H1 (cell line): ENCODE measurements at regions not wholly inside any gene's neighbourhood (a gene's known extent, or its start where the extent isn't known, plus 50 kb on each side); places are given as distances from the start of the nearest gene placed in this dataset.

ENCODE experiments used
- CTCF ChIA-PET: fragments of 300-600 bp; sonication (Branson Sonifier 250); formaldehyde crosslinking; loops from one replicate; lab custom pipeline; 2021; ENCODE audit not compliant: partially characterized antibody; lab: Charles Lee
- POLR2A ChIA-PET: fragments of 300-600 bp; sonication (Branson Sonifier 250); formaldehyde crosslinking; loops from one replicate; lab custom pipeline; 2021; ENCODE audit warnings: inconsistent platforms; ENCODE audit not compliant: partially characterized antibody; lab: Charles Lee
- DNase-seq, 2 experiments: peaks; one replicate each; pipeline versions ENCODE4 v3.0.0 to v3.0.0-alpha.2; 2010 to 2022; ENCODE audit warnings: low spot score in 2 of 2, low read depth in 1 of 2, mixed read lengths in 1 of 2
- FAIRE-seq: peaks from 2 replicates; lab custom pipeline; 2011; peaks lifted over from hg19 to GRCh38; lab: Jason Lieb, UNC
- H2AFZ ChIP-seq: 2 replicates; pipeline ENCODE4 v1.8.1; 2012; ENCODE audit warnings: low read length, inconsistent platforms
- H2AK5ac ChIP-seq: 2 replicates; pipeline ENCODE4 v1.6.1; 2013; ENCODE audit warnings: low read depth, low read length
- H2BK120ac ChIP-seq: replicated peaks from 2 replicates; pipeline ENCODE3; 2013; ENCODE audit warnings: low read depth, low read length, inconsistent platforms
- H2BK12ac ChIP-seq: 2 replicates; pipeline ENCODE4 v1.6.1; 2013; ENCODE audit warnings: low read depth, low read length
- H2BK15ac ChIP-seq: 2 replicates; pipeline ENCODE4 v1.6.1; 2013; ENCODE audit warnings: low read length
- H2BK20ac ChIP-seq: 2 replicates; pipeline ENCODE4 v1.6.1; 2013; ENCODE audit warnings: low read length
- H2BK5ac ChIP-seq: 2 replicates; pipeline ENCODE4 v1.6.1; 2013; ENCODE audit warnings: low read depth, low read length
- H3K14ac ChIP-seq: 2 replicates; pipeline ENCODE4 v1.6.1; 2013; ENCODE audit warnings: inconsistent platforms; ENCODE audit not compliant: insufficient read length
- H3K18ac ChIP-seq: 2 replicates; pipeline ENCODE4 v1.6.1; 2013; ENCODE audit warnings: low read length; ENCODE audit errors: extremely low read depth
- H3K23ac ChIP-seq: 2 replicates; pipeline ENCODE4 v1.6.1; 2013; ENCODE audit warnings: inconsistent platforms; ENCODE audit not compliant: insufficient read length
- H3K23me2 ChIP-seq: 2 replicates; pipeline ENCODE4 v1.6.1; 2013; ENCODE audit warnings: low read depth, low read length
- H3K27ac ChIP-seq: 2 replicates; pipeline ENCODE4 v1.6.1; 2011; ENCODE audit warnings: low read depth, low read length, inconsistent platforms
- H3K27me3 ChIP-seq, 4 experiments: replicated peaks in 1 of 4; 1 replicate in 1 of 4; 2 replicates in 3 of 4; pipeline versions ENCODE4 v1.6.1 to v1.8.1; 2011 to 2013; ENCODE audit warnings: low read length in 3 of 4, mild to moderate bottlenecking in 3 of 4, inconsistent platforms in 2 of 4, mixed read lengths in 2 of 4, moderate library complexity in 1 of 4; ENCODE audit not compliant: control insufficient read depth in 3 of 4, insufficient read depth in 3 of 4; ENCODE audit errors: extremely low read depth in 1 of 4
- H3K36me3 ChIP-seq, 4 experiments: 2 replicates each; pipeline versions ENCODE4 v1.6.1 to v1.8.1; 2011 to 2013; ENCODE audit warnings: mild to moderate bottlenecking in 4 of 4, low read length in 3 of 4, moderate library complexity in 2 of 4, control low read depth in 1 of 4, inconsistent platforms in 1 of 4; ENCODE audit not compliant: insufficient read depth in 4 of 4, control insufficient read depth in 2 of 4
- H3K4ac ChIP-seq: replicated peaks from 2 replicates; pipeline ENCODE3; 2013; ENCODE audit warnings: low read length, low read depth, mixed read lengths, inconsistent platforms; ENCODE audit not compliant: insufficient read length
- H3K4me1 ChIP-seq, 4 experiments: replicated peaks in 1 of 4; 1 replicate in 1 of 4; 2 replicates in 3 of 4; pipeline versions ENCODE4 v1.6.1 to v1.8.1; 2011 to 2013; ENCODE audit warnings: low read length in 3 of 4, inconsistent platforms in 2 of 4, mixed read lengths in 1 of 4; ENCODE audit not compliant: insufficient read depth in 4 of 4, control insufficient read depth in 3 of 4
- H3K4me2 ChIP-seq, 2 experiments: 2 replicates each; pipeline versions ENCODE4 v1.6.1 to v1.8.1; 2011 to 2013; ENCODE audit warnings: low read depth in 2 of 2, low read length in 2 of 2, control low read depth in 1 of 2, inconsistent platforms in 1 of 2, mild to moderate bottlenecking in 1 of 2; ENCODE audit not compliant: insufficient read depth in 1 of 2
- H3K4me3 ChIP-seq, 4 experiments: fragments of 200-600, 300-600 bp in 1 of 4; sonication (generic), shearing (Covaris generic), sonication (Bioruptor Twin) in 1 of 4; 2 replicates each; pipeline versions ENCODE4 v1.5.1 to v1.8.1; 2011 to 2016; ENCODE audit warnings: low read length in 4 of 4, low read depth in 3 of 4, control low read depth in 2 of 4, inconsistent platforms in 2 of 4, mild to moderate bottlenecking in 2 of 4, mixed read lengths in 1 of 4, moderate library complexity in 1 of 4; ENCODE audit not compliant: insufficient read depth in 2 of 4; ENCODE audit errors: extremely low read depth in 1 of 4
- H3K56ac ChIP-seq: replicated peaks from 2 replicates; pipeline ENCODE3; 2013; ENCODE audit warnings: low read depth, mild to moderate bottlenecking, mixed read lengths, low read length, inconsistent platforms; ENCODE audit not compliant: insufficient read length
- H3K79me1 ChIP-seq: 2 replicates; pipeline ENCODE4 v1.6.1; 2013; ENCODE audit warnings: low read depth, low read length, control low read depth
- H3K79me2 ChIP-seq, 2 experiments: 2 replicates each; pipeline versions ENCODE4 v1.6.1 to v1.8.1; 2012 to 2013; ENCODE audit warnings: low read length in 2 of 2, mild to moderate bottlenecking in 2 of 2, inconsistent platforms in 1 of 2; ENCODE audit not compliant: insufficient read depth in 2 of 2, control insufficient read depth in 1 of 2
- H3K9ac ChIP-seq, 4 experiments: replicated peaks in 1 of 4; 1 replicate in 1 of 4; 2 replicates in 3 of 4; pipeline versions ENCODE4 v1.6.1 to v1.8.1; 2011 to 2013; ENCODE audit warnings: low read depth in 3 of 4, low read length in 3 of 4, control low read depth in 2 of 4, mild to moderate bottlenecking in 2 of 4, moderate library complexity in 2 of 4, inconsistent platforms in 1 of 4; ENCODE audit errors: extremely low read depth in 1 of 4
- H3K9me3 ChIP-seq, 2 experiments: 2 replicates each; pipeline versions ENCODE4 v1.6.1 to v1.8.1; 2012 to 2013; ENCODE audit warnings: mild to moderate bottlenecking in 2 of 2, moderate library complexity in 2 of 2, control low read depth in 1 of 2, inconsistent platforms in 1 of 2, low read depth in 1 of 2, low read length in 1 of 2, mixed read lengths in 1 of 2; ENCODE audit not compliant: insufficient read depth in 2 of 2
- H4K20me1 ChIP-seq, 2 experiments: replicated peaks in 1 of 2; 2 replicates each; pipeline versions ENCODE3 to v1.8.1; 2011 to 2013; ENCODE audit warnings: inconsistent platforms in 2 of 2, low read length in 2 of 2, mild to moderate bottlenecking in 1 of 2; ENCODE audit not compliant: insufficient read depth in 2 of 2, control insufficient read depth in 1 of 2
- H4K5ac ChIP-seq: 2 replicates; pipeline ENCODE4 v1.6.1; 2013; ENCODE audit warnings: low read length, low read depth, mixed read lengths, inconsistent platforms; ENCODE audit not compliant: insufficient read length
- H4K8ac ChIP-seq: 2 replicates; pipeline ENCODE4 v1.8.0; 2013; ENCODE audit warnings: mild to moderate bottlenecking, moderate library complexity, low read length, inconsistent platforms; ENCODE audit not compliant: insufficient read depth; ENCODE audit errors: extremely low read depth
- H4K91ac ChIP-seq: replicated peaks from 2 replicates; pipeline ENCODE3; 2013; ENCODE audit warnings: low read length, mixed read lengths, inconsistent platforms; ENCODE audit not compliant: insufficient read length
- BACH1 ChIP-seq: IDR thresholded peaks from 2 replicates; pipeline ENCODE4 v1.6.1; 2012; ENCODE audit warnings: low read length, improper control_type of control experiment
- CBX5 ChIP-seq: fragments of 300-800, 300-1000 bp; sonication (generic); IDR thresholded peaks from 2 replicates; pipeline ENCODE4 v1.7.1; 2016; ENCODE audit warnings: antibody characterized with exemption, low read length, low read depth
- EP300 ChIP-seq, 2 experiments: IDR thresholded peaks; 1 replicate in 1 of 2; 2 replicates in 1 of 2; pipeline ENCODE4 v1.6.1; 2011 to 2012; ENCODE audit warnings: low read depth in 2 of 2, low read length in 2 of 2, mild to moderate bottlenecking in 2 of 2, borderline replicate concordance in 1 of 2, inconsistent platforms in 1 of 2, moderate library complexity in 1 of 2
- NRF1 ChIP-seq: IDR thresholded peaks from 2 replicates; pipeline ENCODE4 v1.6.1; 2011; ENCODE audit warnings: mild to moderate bottlenecking, low read depth, low read length, improper control_type of control experiment
- POLR2AphosphoS5 ChIP-seq: IDR thresholded peaks from 2 replicates; pipeline ENCODE4 v1.6.1; 2011; ENCODE audit warnings: low read depth, low read length
- POU5F1 ChIP-seq: IDR thresholded peaks from 2 replicates; pipeline ENCODE4 v1.6.1; 2011; ENCODE audit warnings: low read depth, mild to moderate bottlenecking, low read length, moderate library complexity
- RXRA ChIP-seq: IDR thresholded peaks from 2 replicates; pipeline ENCODE4 v1.6.1; 2011; ENCODE audit warnings: low read depth, mild to moderate bottlenecking, low read length, moderate library complexity; ENCODE audit not compliant: insufficient read depth
- SP1 ChIP-seq: IDR thresholded peaks from 2 replicates; pipeline ENCODE4 v1.6.1; 2011; ENCODE audit warnings: low read depth, low read length
- SRF ChIP-seq: IDR thresholded peaks from 2 replicates; pipeline ENCODE4 v1.6.1; 2011; ENCODE audit warnings: mild to moderate bottlenecking, low read depth, low read length, moderate library complexity
- SUZ12 ChIP-seq: fragments of 200-600 bp; sonication (generic); IDR thresholded peaks from 2 replicates; pipeline ENCODE4 v1.6.1; 2012; ENCODE audit warnings: mild to moderate bottlenecking, inconsistent platforms, low read length, moderate library complexity, mixed read lengths
- TCF12 ChIP-seq: IDR thresholded peaks from 2 replicates; pipeline ENCODE4 v1.6.1; 2011; ENCODE audit warnings: low read depth, mild to moderate bottlenecking, low read length
- WGBS, 2 experiments: shearing (Covaris generic) in 1 of 2; methylation state at CpG; one replicate each; pipeline versions ENCODE4 v1.1.6 to v1.1.7; 2013 to 2015; ENCODE audit warnings: low lambda C conversion rate in 2 of 2, mixed read lengths in 2 of 2, inconsistent platforms in 1 of 2, low coverage in 1 of 2, missing lambda C conversion rate in 1 of 2; ENCODE audit not compliant: insufficient replicate concordance in 2 of 2, insufficient coverage in 1 of 2, insufficient read length in 1 of 2; ENCODE audit errors: extremely low coverage in 1 of 2, missing lambda C conversion rate in 1 of 2; 5-methylcytosine and 5-hydroxymethylcytosine counted together
- TF ChIP-seq, protein P1 (sequence below): IDR thresholded peaks from 2 replicates; pipeline ENCODE4 v1.6.1; 2012; ENCODE audit warnings: inconsistent platforms

DNA sequence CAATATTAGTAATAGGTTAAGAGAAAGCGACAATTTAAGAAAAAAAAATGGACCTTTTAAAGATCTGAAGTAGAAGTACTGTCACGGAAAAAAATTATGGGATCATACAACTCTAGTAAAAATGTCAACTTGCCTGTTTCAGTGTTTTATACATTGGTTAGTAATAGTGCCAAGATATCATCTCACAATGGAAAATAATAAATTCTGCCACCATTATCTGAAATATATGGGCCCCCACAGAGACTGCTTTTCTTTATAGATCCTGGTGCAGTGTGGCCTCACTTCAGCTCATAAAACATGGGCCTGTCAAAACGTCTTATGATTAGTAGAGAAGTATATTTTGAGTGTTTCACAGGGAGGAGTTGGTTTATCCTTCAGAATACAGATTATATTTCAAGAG is 266.3 kb upstream of the EPHA6 start:
- POLR2A ChIA-PET: no interaction called here
- Histone ChIP-seq H2BK20ac (no peak overlapping the region), H2AK5ac (no peak overlapping the region), H3K4me3 (no peak overlapping the region), H3K79me1 (no peaks in the 10 kb centered on the region), H3K27me3 (no peaks in the 10 kb centered on the region), H3K14ac (no peak overlapping the region), H2AFZ (no peak overlapping the region), H3K27ac (no peak overlapping the region), H2BK5ac (no peak overlapping the region), H3K9me3 (no peaks in the 10 kb centered on the region), H2BK12ac (no peak overlapping the region), H3K4ac (no peak overlapping the region), H4K5ac (no peak overlapping the region), H3K79me2 (no peaks in the 10 kb centered on the region), H4K8ac (no peak overlapping the region), H4K20me1 (peaks cover 0 to 2% of the 10 kb centered on the region in 2 experiments), H4K91ac (no peak overlapping the region), H3K4me1 (no peaks in the 10 kb centered on the region), H2BK120ac (no peak overlapping the region), H3K9ac (no peak overlapping the region), H3K56ac (no peak overlapping the region), H3K4me2 (no peak overlapping the region), H3K23me2 (peaks cover 2% of the 10 kb centered on the region; the same call in 1 of the 2 replicates), H3K18ac (no peak overlapping the region), H3K36me3 (no peaks in the 10 kb centered on the region), H2BK15ac (no peak overlapping the region), H3K23ac (no peak overlapping the region)
- no peak for TF ChIP-seq EP300 (IDR thresholded peaks at IDR 0.05; ENCODE audit: borderline replicate concordance in 1 of 2, low read depth in 2 of 2, low read length in 2 of 2)
- no peak for TF ChIP-seq POU5F1
- TF ChIP-seq SRF: no peak
- no peak for TF ChIP-seq POLR2AphosphoS5
- TF ChIP-seq NRF1: no peak
- TF ChIP-seq SP1: no peak
- no peak for TF ChIP-seq BACH1
- no peak for TF ChIP-seq RXRA
- TF ChIP-seq SUZ12: no peak
- TF ChIP-seq, protein P1, sequence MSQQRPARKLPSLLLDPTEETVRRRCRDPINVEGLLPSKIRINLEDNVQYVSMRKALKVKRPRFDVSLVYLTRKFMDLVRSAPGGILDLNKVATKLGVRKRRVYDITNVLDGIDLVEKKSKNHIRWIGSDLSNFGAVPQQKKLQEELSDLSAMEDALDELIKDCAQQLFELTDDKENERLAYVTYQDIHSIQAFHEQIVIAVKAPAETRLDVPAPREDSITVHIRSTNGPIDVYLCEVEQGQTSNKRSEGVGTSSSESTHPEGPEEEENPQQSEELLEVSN: no peak
- TF ChIP-seq TCF12: no peak
- no peak for TF ChIP-seq CBX5
- DNase-seq (no peak), FAIRE-seq (no peak)
- CTCF ChIA-PET: no interaction called here
- WGBS, 2 experiments: 84% methylated on average over 3 of the region's 3 CpGs; no CpG with 5 or more reads in 1 of the 2 experiments
